ENCODE measurements at regions not wholly inside any gene's neighbourhood (a gene's known extent, or its start where the extent isn't known, plus 50 kb on each side); places are given as distances from the start of the nearest gene placed in this dataset.

DNA sequence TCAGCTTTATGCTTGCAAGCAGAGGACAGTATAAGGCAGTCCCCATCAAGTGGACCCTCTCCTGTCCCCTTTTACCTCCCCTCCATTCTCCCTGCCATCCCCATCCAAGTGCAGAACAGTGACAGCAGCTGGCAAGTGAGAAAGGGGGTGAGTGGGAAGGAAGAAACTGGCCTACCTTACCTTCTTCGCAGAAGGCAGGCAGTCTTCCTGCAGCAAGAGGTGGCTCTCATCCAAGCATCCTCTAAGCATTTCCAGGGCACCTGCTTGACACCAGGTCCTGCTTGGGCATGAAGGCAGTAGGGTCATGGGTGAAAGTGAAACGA, 77.3 kb upstream of the SH3PXD2B start:
- TF ChIP-seq, protein P1, sequence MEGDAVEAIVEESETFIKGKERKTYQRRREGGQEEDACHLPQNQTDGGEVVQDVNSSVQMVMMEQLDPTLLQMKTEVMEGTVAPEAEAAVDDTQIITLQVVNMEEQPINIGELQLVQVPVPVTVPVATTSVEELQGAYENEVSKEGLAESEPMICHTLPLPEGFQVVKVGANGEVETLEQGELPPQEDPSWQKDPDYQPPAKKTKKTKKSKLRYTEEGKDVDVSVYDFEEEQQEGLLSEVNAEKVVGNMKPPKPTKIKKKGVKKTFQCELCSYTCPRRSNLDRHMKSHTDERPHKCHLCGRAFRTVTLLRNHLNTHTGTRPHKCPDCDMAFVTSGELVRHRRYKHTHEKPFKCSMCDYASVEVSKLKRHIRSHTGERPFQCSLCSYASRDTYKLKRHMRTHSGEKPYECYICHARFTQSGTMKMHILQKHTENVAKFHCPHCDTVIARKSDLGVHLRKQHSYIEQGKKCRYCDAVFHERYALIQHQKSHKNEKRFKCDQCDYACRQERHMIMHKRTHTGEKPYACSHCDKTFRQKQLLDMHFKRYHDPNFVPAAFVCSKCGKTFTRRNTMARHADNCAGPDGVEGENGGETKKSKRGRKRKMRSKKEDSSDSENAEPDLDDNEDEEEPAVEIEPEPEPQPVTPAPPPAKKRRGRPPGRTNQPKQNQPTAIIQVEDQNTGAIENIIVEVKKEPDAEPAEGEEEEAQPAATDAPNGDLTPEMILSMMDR (IDR thresholded peaks at IDR 0.05; ENCODE audit: low read length), result no peak
- no peak for TF ChIP-seq EZH2 (optimal IDR thresholded peaks at IDR 0.05; ENCODE audit: low read depth, low read length)
